Naive B cell (primary cell): ENCODE measurements at regions not wholly inside any gene's neighbourhood (a gene's known extent, or its start where the extent isn't known, plus 50 kb on each side); places are given as distances from the start of the nearest gene placed in this dataset.
A peak's percentile ranks its signal among the peaks of the same experiment; 100 is the strongest.
"Not testable (repeated sequence)": the region's sequence is repeated elsewhere in the genome, so short reads cannot be mapped to it uniquely, and the experiment has no call there.

Source experiments
- ATAC-seq, 2 donors: fragments of 150-1000 bp; cut with Tn5 transposase; 2 replicates each; pipeline ENCODE4 v1.10.0; 2021; ENCODE audit warnings: low read depth in 2 of 2, mild to moderate bottlenecking in 2 of 2, moderate library complexity in 2 of 2
- DNase-seq: peaks from one replicate; pipeline ENCODE4 v3.0.0; 2022
- H3K27ac Mint-ChIP-seq, 6 donors: one replicate each; pipeline ENCODE4 v1.8.0; 2020 to 2022; ENCODE audit warnings: mild to moderate bottlenecking in 6 of 6, mixed read lengths in 6 of 6, moderate library complexity in 5 of 6, inconsistent platforms in 2 of 6
- H3K27me3 Mint-ChIP-seq, 3 donors: one replicate each; pipeline ENCODE4 v1.8.0; 2021 to 2022; ENCODE audit warnings: mixed read lengths in 3 of 3, mild to moderate bottlenecking in 1 of 3
- H3K36me3 Mint-ChIP-seq, 2 donors: one replicate each; pipeline ENCODE4 v1.8.0; 2020 to 2022; ENCODE audit warnings: mixed read lengths in 2 of 2, inconsistent platforms in 1 of 2, mild to moderate bottlenecking in 1 of 2
- H3K4me1 Mint-ChIP-seq, 3 donors: one replicate each; pipeline ENCODE4 v1.8.0; 2020 to 2022; ENCODE audit warnings: mixed read lengths in 3 of 3, inconsistent platforms in 1 of 3, mild to moderate bottlenecking in 1 of 3, moderate library complexity in 1 of 3
- H3K4me3 Mint-ChIP-seq, 8 donors: one replicate each; pipeline ENCODE4 v1.8.0; 2020 to 2022; ENCODE audit warnings: mild to moderate bottlenecking in 8 of 8, mixed read lengths in 8 of 8, moderate library complexity in 8 of 8, inconsistent platforms in 2 of 8
- H3K9me3 Mint-ChIP-seq, 7 donors: one replicate each; pipeline ENCODE4 v1.8.0; 2020 to 2022; ENCODE audit warnings: mixed read lengths in 7 of 7, mild to moderate bottlenecking in 5 of 7, inconsistent platforms in 2 of 7, moderate library complexity in 1 of 7

DNA sequence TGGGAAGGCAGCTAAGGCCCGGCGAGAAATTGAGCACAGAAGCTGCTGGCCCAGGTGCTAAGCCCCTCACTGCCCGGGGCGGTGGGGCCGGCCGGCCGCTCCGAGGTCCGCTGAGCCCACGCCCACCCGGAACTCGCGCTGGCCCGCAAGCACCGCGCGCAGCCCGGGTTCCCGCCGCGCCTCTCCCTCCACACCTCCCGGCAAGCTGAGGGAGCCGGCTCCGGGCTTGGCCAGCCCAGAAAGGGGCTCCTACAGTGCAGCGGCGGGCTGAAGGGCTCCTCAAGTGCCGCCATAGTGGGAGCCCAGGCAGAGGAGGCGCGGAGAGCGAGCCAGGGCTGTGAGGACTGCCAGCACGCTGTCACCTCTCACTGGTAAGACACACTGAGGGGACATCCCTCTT is 85.5 kb upstream of the C15orf39 start:
- Mint-ChIP-seq H3K36me3 (peaks cover 6 to 15% of the 10 kb centered on the region in 2 donors), H3K27ac (peak overlapping the region in 1 of 6 donors; percentile 9), H3K4me1 (peaks cover 13 to 20% (median 19%) of the 10 kb centered on the region in 3 donors), H3K9me3 (peaks cover 5 to 29% (median 23%) of the 10 kb centered on the region in 7 donors)
- not testable (repeated sequence) for H3K4me3 Mint-ChIP-seq, H3K27me3 Mint-ChIP-seq, ATAC-seq, DNase-seq

DNA sequence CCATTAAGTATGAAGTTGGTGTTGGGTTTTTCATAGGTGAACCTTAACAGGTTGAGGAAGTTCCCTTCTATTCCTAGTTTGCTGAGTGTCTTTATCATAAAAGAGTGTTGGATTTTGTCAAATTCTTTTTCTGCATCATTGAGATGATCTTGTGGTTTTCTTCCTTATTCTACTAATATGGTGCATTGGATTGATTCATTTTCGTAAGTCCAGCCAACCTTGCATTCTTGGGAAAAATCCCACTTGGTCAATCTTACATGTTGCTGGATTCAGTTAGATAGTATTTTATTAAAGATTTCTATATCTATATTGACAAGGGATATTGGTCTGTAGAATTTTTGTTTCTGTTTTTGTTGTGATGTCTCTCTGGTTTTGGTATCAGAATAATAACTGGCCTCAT is 83.7 kb upstream of the C15orf39 start:
- DNase-seq, result no peak

DNA sequence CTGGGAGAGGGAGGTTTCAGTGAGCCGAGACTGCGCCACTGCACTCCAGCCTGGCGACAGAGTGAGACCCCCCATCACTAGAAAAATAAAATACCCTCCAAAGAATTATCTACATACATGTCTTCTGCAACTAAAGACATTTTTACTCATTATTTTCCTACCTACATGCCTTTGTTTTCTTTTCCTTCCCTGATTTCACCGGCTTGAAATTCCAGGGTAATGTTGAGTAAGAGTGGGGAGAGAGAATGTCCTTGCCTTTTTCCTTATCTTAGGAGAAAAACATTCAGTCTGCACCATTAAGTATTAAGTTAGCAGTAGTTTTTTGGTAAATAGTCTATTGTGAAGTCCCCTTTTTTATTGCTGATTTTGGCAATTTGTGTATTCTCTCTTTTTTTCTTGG is 82.4 kb upstream of the C15orf39 start:
- peaks cover 0 to 11% (median 5%) of the 10 kb centered on the region in 7 donors for H3K9me3 Mint-ChIP-seq
- not testable (repeated sequence) for H3K36me3 Mint-ChIP-seq, ATAC-seq, H3K4me1 Mint-ChIP-seq, H3K27ac Mint-ChIP-seq, H3K4me3 Mint-ChIP-seq, H3K27me3 Mint-ChIP-seq, DNase-seq

More for the DNA sequence above, 83.7 kb upstream of the C15orf39 start:
- ATAC-seq, result no peak
- Mint-ChIP-seq H3K27me3 (no peaks in the 10 kb centered on the region), H3K4me1 (peaks cover 6 to 12% (median 12%) of the 10 kb centered on the region in 3 donors), H3K4me3 (no peak overlapping the region), H3K36me3 (peaks cover 5 to 12% of the 10 kb centered on the region in 2 donors), H3K9me3 (peaks cover 2 to 24% (median 16%) of the 10 kb centered on the region in 7 donors), H3K27ac (no peak overlapping the region)

DNA sequence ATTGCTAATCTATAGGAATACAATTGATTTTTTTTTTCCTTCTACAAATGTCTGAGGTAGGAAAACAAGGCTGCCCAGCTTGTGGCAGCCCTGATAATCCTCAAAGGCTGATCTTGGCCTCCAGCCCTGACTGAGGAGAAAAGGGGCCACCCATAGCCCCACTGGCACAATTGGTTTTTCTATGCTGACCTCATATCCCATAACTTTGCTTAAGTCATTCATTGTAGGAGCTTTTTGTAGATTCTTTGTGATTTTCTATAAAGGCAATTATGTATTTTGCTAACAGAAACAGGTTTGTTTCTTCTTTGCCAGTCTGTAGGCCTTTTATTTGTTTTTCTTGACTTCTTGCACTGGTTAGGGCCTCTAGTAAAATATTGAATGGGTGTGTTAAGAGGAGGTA is 80.2 kb upstream of the C15orf39 start:
- Mint-ChIP-seq H3K27me3 (no peaks in the 10 kb centered on the region), H3K4me1 (peaks cover 0 to 12% (median 8%) of the 10 kb centered on the region in 3 donors), H3K4me3 (no peak overlapping the region), H3K36me3 (peaks cover 0 to 7% of the 10 kb centered on the region in 2 donors), H3K27ac (no peak overlapping the region), H3K9me3 (peaks cover 0 to 4% (median 0%) of the 10 kb centered on the region in 7 donors)
- DNase-seq (no peak), ATAC-seq (no peak)

DNA sequence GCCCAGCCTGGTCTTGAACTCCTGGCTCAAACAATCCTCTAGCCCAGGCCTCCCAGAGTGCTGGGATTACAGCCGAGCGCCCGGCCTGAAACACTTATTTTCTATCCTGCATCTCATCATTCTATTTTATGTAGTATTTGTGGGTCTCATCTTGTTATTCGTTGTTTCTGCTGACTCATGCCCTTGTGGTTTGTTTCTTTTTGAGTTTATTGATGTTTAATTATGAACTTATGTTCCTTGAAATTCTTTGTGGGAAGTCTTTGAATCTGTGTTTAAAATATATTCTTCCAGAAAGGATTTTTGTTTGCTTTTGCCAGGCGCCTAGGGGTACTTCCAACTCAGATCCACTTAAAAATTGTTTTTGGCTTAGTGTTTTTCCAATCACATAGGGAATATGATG is 78.3 kb upstream of the C15orf39 start:
- H3K27ac Mint-ChIP-seq, result no peak overlapping the region
- H3K9me3 Mint-ChIP-seq, result peaks cover 0 to 4% (median 0%) of the 10 kb centered on the region in 7 donors
- H3K4me3 Mint-ChIP-seq, result no peak overlapping the region
- ATAC-seq (no peak), DNase-seq (no peak)
- H3K4me1 Mint-ChIP-seq, result peaks cover 0 to 12% (median 8%) of the 10 kb centered on the region in 3 donors
- H3K36me3 Mint-ChIP-seq, result peaks cover 0 to 7% of the 10 kb centered on the region in 2 donors
- H3K27me3 Mint-ChIP-seq, result no peaks in the 10 kb centered on the region

DNA sequence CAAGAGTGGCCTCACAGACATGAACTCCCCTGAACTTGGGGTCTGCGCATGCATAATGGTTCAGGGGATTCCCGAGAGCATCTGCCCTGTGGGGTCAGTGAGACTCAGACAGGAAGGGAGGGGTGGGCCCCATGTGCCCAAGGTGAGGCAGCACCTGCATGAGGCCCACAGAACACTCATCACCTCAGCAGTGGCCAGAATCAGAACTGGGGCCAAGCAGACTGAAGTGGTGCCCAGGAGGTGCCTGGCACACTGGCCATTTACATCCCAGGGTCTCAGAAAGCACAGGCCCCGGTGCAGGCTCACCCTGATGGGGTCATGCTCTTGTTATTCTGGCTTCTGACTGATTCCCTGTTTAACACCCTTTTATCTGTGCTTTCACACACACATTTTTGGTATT is 77.4 kb upstream of the C15orf39 start:
- H3K27ac Mint-ChIP-seq, result peak overlapping the region in 1 of 6 donors; percentile 49
- peak in 1 of 2 donors; percentile 37 for ATAC-seq
- DNase-seq, H3K27me3 Mint-ChIP-seq, H3K9me3 Mint-ChIP-seq, H3K36me3 Mint-ChIP-seq, H3K4me3 Mint-ChIP-seq: not testable (repeated sequence)
- H3K4me1 Mint-ChIP-seq, result peaks cover 0 to 12% (median 8%) of the 10 kb centered on the region in 3 donors

DNA sequence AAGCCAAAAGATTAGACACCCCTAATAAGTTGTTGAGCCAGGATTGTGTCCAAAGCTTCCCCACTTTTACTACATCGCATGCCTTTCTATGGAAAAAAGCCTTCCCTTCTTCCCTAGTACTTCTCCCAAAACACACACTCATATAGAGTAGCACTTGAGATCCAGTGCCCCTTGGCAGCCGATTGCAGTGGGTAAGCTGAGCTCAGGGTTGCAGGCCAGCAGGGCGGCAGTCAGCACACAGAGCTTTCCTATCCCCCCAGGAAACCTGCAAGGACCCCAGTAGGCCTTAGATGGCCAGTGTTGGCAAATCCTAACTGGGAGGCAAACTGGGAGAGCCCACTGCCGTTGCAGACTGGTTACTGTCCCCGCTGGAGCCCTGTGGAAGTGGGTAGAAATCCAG is 75.7 kb upstream of the C15orf39 start:
- no peaks in the 10 kb centered on the region for H3K27me3 Mint-ChIP-seq
- peaks cover 7 to 20% (median 9%) of the 10 kb centered on the region in 3 donors for H3K4me1 Mint-ChIP-seq
- no peaks in the 10 kb centered on the region for H3K9me3 Mint-ChIP-seq
- peaks cover 0 to under 1% of the 10 kb centered on the region in 2 donors for H3K36me3 Mint-ChIP-seq
- no peak overlapping the region for H3K27ac Mint-ChIP-seq
- no peak overlapping the region for H3K4me3 Mint-ChIP-seq
- DNase-seq, result no peak
- no peak for ATAC-seq

DNA sequence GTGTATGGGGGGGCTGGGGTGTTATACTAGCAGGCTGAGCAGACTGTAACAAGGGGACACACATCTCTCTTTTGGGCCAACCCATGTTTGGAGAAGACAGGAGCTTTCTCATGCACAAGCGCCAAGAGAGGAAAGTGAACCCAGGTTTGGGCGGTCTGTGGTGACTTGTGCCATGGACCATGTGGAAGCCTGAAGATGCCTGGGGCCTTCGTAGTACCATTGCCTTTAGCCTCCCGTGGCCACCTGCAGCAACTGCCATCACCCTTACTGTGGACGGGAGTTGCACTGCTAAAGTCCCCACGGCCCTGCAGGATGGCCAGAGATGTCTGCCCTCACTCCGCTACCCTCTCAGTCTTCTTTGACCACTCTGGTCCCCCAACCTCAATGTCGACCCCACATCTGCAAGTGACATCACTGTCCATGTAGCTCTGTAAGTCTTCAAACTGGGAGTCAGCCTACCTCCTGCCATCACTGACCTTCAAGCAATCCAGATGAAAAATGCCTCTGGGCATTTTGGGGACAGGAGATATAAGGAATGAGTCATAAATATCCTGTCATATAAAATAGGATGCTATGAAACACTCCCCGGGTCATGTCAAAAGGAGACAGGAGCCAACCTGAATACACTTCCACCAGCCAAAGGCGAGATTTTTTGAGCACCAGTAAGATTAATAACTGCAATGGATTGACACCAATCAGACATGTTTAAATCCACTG is 74.7 kb upstream of the C15orf39 start:
- H3K36me3 Mint-ChIP-seq, result no peaks in the 10 kb centered on the region
- no peaks in the 10 kb centered on the region for H3K27me3 Mint-ChIP-seq
- no peak for ATAC-seq
- peak overlapping the region in 1 of 6 donors; percentile 9 for H3K27ac Mint-ChIP-seq
- DNase-seq, result no peak
- no peak overlapping the region for H3K4me3 Mint-ChIP-seq
- H3K4me1 Mint-ChIP-seq, result peaks cover 11 to 26% (median 14%) of the 10 kb centered on the region in 3 donors
- H3K9me3 Mint-ChIP-seq, result no peaks in the 10 kb centered on the region

DNA sequence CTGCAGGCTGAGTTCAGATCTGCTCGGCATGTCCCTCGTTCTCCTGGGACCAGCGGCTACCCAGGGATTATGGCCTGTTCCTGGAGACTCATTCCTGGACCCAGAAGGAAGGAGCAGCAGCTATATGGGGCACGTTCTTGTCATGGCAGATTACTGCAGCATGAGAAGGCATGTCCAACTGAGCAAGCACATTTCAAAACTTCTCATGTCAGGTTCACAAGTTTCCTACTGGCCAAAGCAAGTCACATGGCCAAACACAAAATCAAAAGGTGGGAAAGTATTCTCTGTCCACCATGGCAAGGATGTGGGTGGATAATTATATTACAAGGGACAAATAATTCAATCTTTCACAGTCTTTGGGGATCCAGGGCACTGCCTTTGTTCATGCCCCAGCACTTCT is 71.9 kb upstream of the C15orf39 start:
- H3K27me3 Mint-ChIP-seq, result no peaks in the 10 kb centered on the region
- H3K4me3 Mint-ChIP-seq, result peak overlapping the region in 1 of 8 donors; percentile 16
- ATAC-seq (no peak), DNase-seq (no peak)
- H3K4me1 Mint-ChIP-seq, result peaks cover 9 to 19% (median 11%) of the 10 kb centered on the region in 3 donors
- H3K36me3 Mint-ChIP-seq, result no peaks in the 10 kb centered on the region
- no peak overlapping the region for H3K27ac Mint-ChIP-seq
- H3K9me3 Mint-ChIP-seq, result no peaks in the 10 kb centered on the region

DNA sequence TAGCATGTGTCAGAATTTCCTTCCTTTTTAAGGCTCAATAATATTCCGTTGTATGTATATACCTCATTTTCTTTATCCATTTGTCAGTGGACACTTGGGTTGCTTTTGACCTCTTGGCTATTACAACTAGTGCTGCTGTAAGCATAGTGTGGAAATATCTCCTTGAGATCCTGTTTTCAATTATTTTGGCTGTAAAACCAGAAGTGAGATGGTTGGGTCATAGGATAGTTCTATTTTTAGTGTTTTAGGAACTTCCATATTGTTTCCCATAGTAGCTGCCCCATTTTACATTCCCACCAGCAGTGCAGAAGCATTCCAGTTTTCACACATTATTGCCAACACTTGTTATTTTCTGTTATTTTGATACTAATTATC is 70.4 kb upstream of the C15orf39 start:
- H3K4me1 Mint-ChIP-seq, result peaks cover 13 to 20% (median 17%) of the 10 kb centered on the region in 3 donors
- no peaks in the 10 kb centered on the region for H3K27me3 Mint-ChIP-seq
- H3K27ac Mint-ChIP-seq, result peak overlapping the region in 3 of 6 donors; percentile 32 to 54 (median 49)
- no peaks in the 10 kb centered on the region for H3K36me3 Mint-ChIP-seq
- ATAC-seq (peak; percentile 6 to 11), DNase-seq (no peak)
- no peaks in the 10 kb centered on the region for H3K9me3 Mint-ChIP-seq
- H3K4me3 Mint-ChIP-seq, result peak overlapping the region in 5 of 8 donors; percentile 2 to 81 (median 73)

DNA sequence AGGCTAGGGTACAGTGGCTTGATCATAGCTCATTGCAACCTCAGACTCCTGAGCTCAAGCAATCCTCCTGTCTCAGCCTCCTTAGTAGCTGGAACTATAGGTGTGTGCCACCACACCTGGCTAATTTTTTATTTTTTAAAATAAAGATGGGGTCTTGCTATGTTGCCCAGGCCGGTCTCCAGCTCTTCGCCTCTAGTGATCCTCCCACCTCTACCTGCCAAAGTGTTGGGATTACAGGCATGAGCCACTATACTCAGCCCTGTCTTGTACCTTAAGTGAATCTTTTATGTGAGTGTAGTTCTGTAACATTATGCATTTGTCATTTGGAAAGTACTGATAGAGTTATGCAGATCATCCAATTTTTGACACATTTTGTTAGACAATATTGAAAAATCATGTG is 66.9 kb upstream of the C15orf39 start:
- Mint-ChIP-seq H3K9me3 (no peaks in the 10 kb centered on the region), H3K4me3 (no peak overlapping the region), H3K4me1 (peaks cover 14 to 25% (median 22%) of the 10 kb centered on the region in 3 donors), H3K36me3 (peaks cover 0 to 5% of the 10 kb centered on the region in 2 donors), H3K27ac (peak overlapping the region in 1 of 6 donors; percentile 79), H3K27me3 (peaks cover 0 to 13% (median 0%) of the 10 kb centered on the region in 3 donors)
- no peak for ATAC-seq
- DNase-seq, result no peak

DNA sequence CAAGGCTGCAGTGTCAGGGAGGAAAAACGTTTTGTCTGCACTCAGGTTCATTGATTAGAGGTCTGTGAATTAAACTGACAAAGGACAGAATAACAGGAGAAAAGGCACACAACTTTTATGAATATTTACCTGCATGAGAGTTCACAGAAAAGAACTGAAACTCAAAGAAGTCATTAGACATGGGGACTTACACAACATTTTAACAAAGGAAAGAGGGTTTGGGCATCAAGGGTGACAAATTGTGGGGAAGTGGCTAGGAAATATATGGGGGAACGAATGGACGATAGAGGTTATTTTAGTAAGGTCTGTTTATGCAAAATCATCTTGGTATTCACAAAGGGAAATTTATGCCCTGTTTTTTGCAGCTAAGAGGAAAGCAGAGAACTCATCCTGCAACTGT is 65.6 kb upstream of the C15orf39 start:
- Mint-ChIP-seq H3K27ac (no peak overlapping the region), H3K27me3 (peaks cover 0 to 17% (median 4%) of the 10 kb centered on the region in 3 donors), H3K4me3 (no peak overlapping the region), H3K4me1 (peaks cover 7 to 16% (median 12%) of the 10 kb centered on the region in 3 donors), H3K9me3 (peaks cover 0 to 5% (median 3%) of the 10 kb centered on the region in 7 donors), H3K36me3 (peaks cover 0 to 5% of the 10 kb centered on the region in 2 donors)
- no peak for DNase-seq
- no peak for ATAC-seq

DNA sequence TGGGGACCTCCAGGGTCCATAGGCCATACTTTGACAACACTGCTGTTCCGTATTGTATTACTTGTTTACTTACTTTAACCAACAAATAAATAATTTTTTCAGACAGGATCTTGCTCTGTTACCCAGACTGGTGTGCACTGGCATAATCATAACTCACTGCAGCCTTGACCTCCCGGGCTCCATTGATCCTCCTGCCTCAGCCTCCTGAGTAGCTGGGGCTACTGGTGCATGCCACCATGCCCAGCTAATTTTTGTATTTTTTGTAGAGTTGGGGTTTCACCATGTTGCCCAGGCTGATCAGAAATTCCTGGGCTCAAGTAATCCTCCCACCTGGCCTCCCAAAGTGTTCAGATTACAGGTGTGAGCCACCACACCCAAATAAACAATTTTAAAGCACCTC is 64.9 kb upstream of the C15orf39 start:
- DNase-seq (no peak), ATAC-seq (no peak)
- Mint-ChIP-seq H3K9me3 (peaks cover 0 to 11% (median 5%) of the 10 kb centered on the region in 7 donors), H3K4me3 (no peak overlapping the region), H3K27me3 (peaks cover 0 to 18% (median 4%) of the 10 kb centered on the region in 3 donors), H3K27ac (no peak overlapping the region), H3K36me3 (peaks cover 0 to 5% of the 10 kb centered on the region in 2 donors), H3K4me1 (peaks cover 5 to 14% (median 9%) of the 10 kb centered on the region in 3 donors)
